Stimulated activated naive CD8-positive, alpha-beta T cell treated with anti-CD3 and anti-CD28 coated beads, Interleukin-15, Interleukin-2, amounts not matched to agents 100 ng/mL and 50 ng/mL, for 24 hours (primary cell): ENCODE measurements at regions not wholly inside any gene's neighbourhood (a gene's known extent, or its start where the extent isn't known, plus 50 kb on each side); places are given as distances from the start of the nearest gene placed in this dataset.

Experiments
- H3K27ac Mint-ChIP-seq: one replicate; pipeline ENCODE4 v1.8.0; 2021; ENCODE audit warnings: mild to moderate bottlenecking, mixed read lengths
- H3K27me3 Mint-ChIP-seq: one replicate; pipeline ENCODE4 v1.8.0; 2021; ENCODE audit warnings: mixed read lengths
- H3K36me3 Mint-ChIP-seq: one replicate; pipeline ENCODE4 v1.8.0; 2021; ENCODE audit warnings: low read depth, mixed read lengths
- H3K4me1 Mint-ChIP-seq: one replicate; pipeline ENCODE4 v1.8.0; 2021; ENCODE audit warnings: low read depth, mixed read lengths
- H3K4me3 Mint-ChIP-seq: one replicate; pipeline ENCODE4 v1.8.0; 2021; ENCODE audit warnings: mild to moderate bottlenecking, mixed read lengths
- H3K9me3 Mint-ChIP-seq: one replicate; pipeline ENCODE4 v1.8.0; 2021; ENCODE audit warnings: mixed read lengths

- H3K4me3 Mint-ChIP-seq = no peak overlapping the region
- peaks cover 8% of the 10 kb centered on the region for H3K27me3 Mint-ChIP-seq
Observed at GRCh38 chr2:65691816-65692215, 259.4 kb upstream of the SPRED2 start.

GRCh38 chr2:65688141-65688886, 255.9 kb upstream of the SPRED2 start:
- no peaks in the 10 kb centered on the region for H3K4me1 Mint-ChIP-seq
- H3K4me3 Mint-ChIP-seq = no peak overlapping the region
- no peaks in the 10 kb centered on the region for H3K9me3 Mint-ChIP-seq
- H3K27me3 Mint-ChIP-seq = peaks cover 14% of the 10 kb centered on the region
- H3K36me3 Mint-ChIP-seq = no peaks in the 10 kb centered on the region
- H3K27ac Mint-ChIP-seq = no peak overlapping the region

More at GRCh38 chr2:65691816-65692215, 259.4 kb upstream of the SPRED2 start:
- Mint-ChIP-seq H3K27ac (no peak overlapping the region), H3K36me3 (no peaks in the 10 kb centered on the region), H3K4me1 (no peaks in the 10 kb centered on the region), H3K9me3 (no peaks in the 10 kb centered on the region)

- Mint-ChIP-seq H3K4me3 (no peak overlapping the region), H3K36me3 (no peaks in the 10 kb centered on the region), H3K27me3 (peaks cover 13% of the 10 kb centered on the region), H3K4me1 (no peaks in the 10 kb centered on the region), H3K9me3 (no peaks in the 10 kb centered on the region), H3K27ac (no peak overlapping the region)
Observed at GRCh38 chr2:65687614-65688013, 255.2 kb upstream of the SPRED2 start.

DNA sequence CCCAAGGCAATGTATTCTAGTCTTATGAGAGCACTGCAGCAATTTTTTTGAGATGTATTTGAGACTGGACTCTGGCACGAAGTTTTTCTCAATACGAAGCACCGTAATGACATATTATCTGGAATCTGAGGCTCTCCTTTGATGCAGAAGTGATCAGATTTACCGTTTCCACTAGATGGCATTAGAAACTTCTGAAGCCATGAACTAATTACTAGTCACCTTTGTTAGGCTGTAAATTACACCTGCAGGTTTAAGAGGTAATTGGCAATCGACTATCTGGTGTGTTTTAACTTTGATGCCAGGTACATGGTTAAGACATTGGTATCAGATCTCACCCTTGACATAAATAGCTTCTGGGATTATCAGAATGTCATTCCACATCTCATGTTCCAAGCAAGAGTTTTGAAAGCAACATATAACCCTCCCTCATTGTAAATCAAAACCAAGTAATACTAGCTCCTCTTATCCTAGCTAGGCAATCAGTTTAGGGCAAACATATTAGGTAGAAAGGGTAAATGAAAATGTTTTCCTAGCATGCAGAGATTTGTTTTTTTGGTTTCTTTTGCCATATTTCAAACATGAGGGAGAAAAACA, 254.6 kb upstream of the SPRED2 start:
- H3K4me3 Mint-ChIP-seq = no peak overlapping the region
- no peaks in the 10 kb centered on the region for H3K36me3 Mint-ChIP-seq
- peaks cover 15% of the 10 kb centered on the region for H3K27me3 Mint-ChIP-seq
- H3K27ac Mint-ChIP-seq = no peak overlapping the region
- H3K9me3 Mint-ChIP-seq = no peaks in the 10 kb centered on the region
- H3K4me1 Mint-ChIP-seq = no peaks in the 10 kb centered on the region

GRCh38 chr2:65681503-65681902, 249.1 kb upstream of the SPRED2 start:
- Mint-ChIP-seq H3K36me3 (no peaks in the 10 kb centered on the region), H3K4me1 (no peaks in the 10 kb centered on the region), H3K27me3 (peaks cover 33% of the 10 kb centered on the region), H3K27ac (no peak overlapping the region), H3K4me3 (no peak overlapping the region), H3K9me3 (no peaks in the 10 kb centered on the region)

- Mint-ChIP-seq H3K4me1 (no peaks in the 10 kb centered on the region), H3K27me3 (peaks cover 29% of the 10 kb centered on the region), H3K9me3 (peaks cover 8% of the 10 kb centered on the region), H3K27ac (no peak overlapping the region), H3K36me3 (no peaks in the 10 kb centered on the region), H3K4me3 (no peak overlapping the region)
Observed at GRCh38 chr2:65678779-65679391, 246.5 kb upstream of the SPRED2 start.

DNA sequence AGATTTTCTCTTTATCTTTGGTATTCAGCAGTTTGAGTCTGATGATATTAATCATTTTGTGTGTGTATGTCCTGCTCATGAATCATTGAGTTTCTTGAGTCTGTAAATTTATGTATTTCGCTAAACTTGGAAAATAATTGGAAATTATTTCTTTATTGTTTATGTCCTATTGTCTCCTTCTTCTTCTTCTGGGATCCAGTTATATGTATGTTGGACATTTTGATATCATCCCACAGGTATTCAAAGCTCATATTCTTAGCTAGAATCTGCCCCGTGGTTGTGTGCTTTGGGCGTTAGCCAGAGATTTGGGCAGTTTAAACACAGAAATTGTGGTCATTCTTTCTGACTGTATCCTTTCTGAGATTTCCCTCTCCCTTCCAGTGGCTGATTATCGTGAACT, 243.0 kb upstream of the SPRED2 start:
- no peak overlapping the region for H3K27ac Mint-ChIP-seq
- H3K36me3 Mint-ChIP-seq = no peaks in the 10 kb centered on the region
- H3K27me3 Mint-ChIP-seq = peaks cover 12% of the 10 kb centered on the region
- H3K9me3 Mint-ChIP-seq = peaks cover 8% of the 10 kb centered on the region
- H3K4me1 Mint-ChIP-seq = no peaks in the 10 kb centered on the region
- H3K4me3 Mint-ChIP-seq = no peak overlapping the region

GRCh38 chr2:65671670-65672242, 239.4 kb upstream of the SPRED2 start:
- Mint-ChIP-seq H3K4me1 (no peaks in the 10 kb centered on the region), H3K4me3 (no peak overlapping the region), H3K27ac (no peak overlapping the region), H3K36me3 (no peaks in the 10 kb centered on the region), H3K9me3 (peaks cover 19% of the 10 kb centered on the region), H3K27me3 (peaks cover 3% of the 10 kb centered on the region)

DNA sequence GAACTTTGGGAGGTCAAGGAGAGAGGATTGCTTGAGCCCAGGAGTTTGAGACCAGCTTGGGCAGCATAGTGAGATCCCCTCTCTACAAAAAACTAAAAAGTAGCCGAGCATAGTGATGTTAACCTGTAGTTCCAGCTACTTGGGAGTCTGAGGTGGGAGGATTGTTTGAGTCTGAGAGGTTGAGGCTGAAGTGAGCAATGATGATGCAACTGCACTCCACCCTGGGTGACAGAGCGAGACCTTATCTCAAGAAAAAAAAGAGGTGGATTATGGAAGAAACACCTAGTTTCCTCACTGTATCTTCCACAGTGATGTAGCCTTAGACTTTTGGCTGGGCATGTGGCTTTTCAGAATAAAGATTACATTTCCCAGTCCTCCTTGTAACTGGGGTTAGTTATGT, 237.2 kb upstream of the SPRED2 start:
- no peaks in the 10 kb centered on the region for H3K4me1 Mint-ChIP-seq
- H3K4me3 Mint-ChIP-seq = no peak overlapping the region
- H3K27me3 Mint-ChIP-seq = peaks cover 3% of the 10 kb centered on the region
- H3K27ac Mint-ChIP-seq = no peak overlapping the region
- H3K9me3 Mint-ChIP-seq = peaks cover 12% of the 10 kb centered on the region
- H3K36me3 Mint-ChIP-seq = no peaks in the 10 kb centered on the region

- Mint-ChIP-seq H3K27ac (no peak overlapping the region), H3K4me3 (no peak overlapping the region), H3K27me3 (peaks cover 4% of the 10 kb centered on the region), H3K9me3 (peaks cover 12% of the 10 kb centered on the region), H3K36me3 (no peaks in the 10 kb centered on the region), H3K4me1 (no peaks in the 10 kb centered on the region)
Observed at GRCh38 chr2:65668744-65669143, 236.3 kb upstream of the SPRED2 start.

DNA sequence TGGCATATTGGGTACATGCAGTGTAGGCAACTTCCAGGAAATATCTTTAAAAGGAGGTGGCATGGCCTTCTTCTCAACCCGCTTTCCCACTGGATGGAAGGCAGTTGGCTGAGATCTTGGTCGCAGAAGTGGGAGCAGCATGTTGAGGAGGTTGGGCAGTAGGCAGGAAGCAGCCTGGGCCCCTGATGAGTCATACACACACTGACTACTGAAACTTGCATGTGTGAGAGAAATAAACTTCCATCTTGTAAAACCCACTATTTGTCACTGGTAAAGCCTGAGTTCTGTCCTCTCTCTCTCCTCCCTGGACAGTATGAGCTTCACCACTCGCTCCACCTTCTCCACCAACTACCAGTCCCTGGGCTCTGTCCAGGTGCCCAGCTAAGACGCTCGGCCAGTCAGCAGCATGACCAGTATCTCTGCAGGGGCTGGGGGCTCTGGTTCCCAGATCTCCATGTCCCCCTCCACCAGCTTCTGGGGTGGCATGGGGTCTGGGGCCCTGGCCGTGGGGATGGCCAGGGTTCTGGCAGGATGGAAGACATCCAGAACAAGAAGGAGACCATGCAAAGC, 233.8 kb upstream of the SPRED2 start:
- Mint-ChIP-seq H3K36me3 (no peaks in the 10 kb centered on the region), H3K9me3 (peaks cover 12% of the 10 kb centered on the region), H3K4me1 (no peaks in the 10 kb centered on the region), H3K4me3 (no peak overlapping the region), H3K27me3 (peaks cover 16% of the 10 kb centered on the region), H3K27ac (no peak overlapping the region)

GRCh38 chr2:65664931-65665330, 232.5 kb upstream of the SPRED2 start:
- H3K4me1 Mint-ChIP-seq = no peaks in the 10 kb centered on the region
- H3K36me3 Mint-ChIP-seq = no peaks in the 10 kb centered on the region
- peaks cover 16% of the 10 kb centered on the region for H3K27me3 Mint-ChIP-seq
- H3K27ac Mint-ChIP-seq = no peak overlapping the region
- peaks cover 12% of the 10 kb centered on the region for H3K9me3 Mint-ChIP-seq
- no peak overlapping the region for H3K4me3 Mint-ChIP-seq

DNA sequence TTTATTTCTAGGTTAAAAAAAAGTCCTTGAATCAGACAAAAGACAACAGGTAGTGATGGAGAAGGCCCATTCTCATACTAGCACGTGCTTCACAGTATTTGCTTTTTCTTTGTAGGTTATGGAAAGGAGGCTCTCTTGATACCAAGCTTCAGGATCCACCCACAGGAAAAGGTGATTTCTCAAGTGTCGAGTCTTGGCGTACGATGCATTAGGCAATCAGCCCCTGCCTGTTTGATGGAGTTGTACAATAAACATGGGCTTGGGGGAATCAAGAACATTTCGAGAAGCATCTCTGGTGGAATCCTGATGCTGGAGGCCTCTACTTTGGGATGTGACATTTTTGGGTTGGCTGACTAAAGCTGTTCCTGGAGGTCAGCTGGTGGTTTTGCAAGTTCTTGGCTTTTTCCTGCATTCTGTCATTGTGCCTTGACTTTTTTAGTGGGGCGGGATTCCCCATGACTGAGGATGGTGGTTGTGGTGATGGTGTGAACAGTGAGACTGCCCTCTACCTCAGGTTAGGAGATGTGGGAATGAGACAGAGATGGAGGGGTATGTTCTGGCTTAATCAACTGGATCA, 231.5 kb upstream of the SPRED2 start:
- Mint-ChIP-seq H3K9me3 (peaks cover 9% of the 10 kb centered on the region), H3K4me3 (no peak overlapping the region), H3K4me1 (no peaks in the 10 kb centered on the region), H3K36me3 (no peaks in the 10 kb centered on the region), H3K27me3 (peaks cover 16% of the 10 kb centered on the region), H3K27ac (no peak overlapping the region)

DNA sequence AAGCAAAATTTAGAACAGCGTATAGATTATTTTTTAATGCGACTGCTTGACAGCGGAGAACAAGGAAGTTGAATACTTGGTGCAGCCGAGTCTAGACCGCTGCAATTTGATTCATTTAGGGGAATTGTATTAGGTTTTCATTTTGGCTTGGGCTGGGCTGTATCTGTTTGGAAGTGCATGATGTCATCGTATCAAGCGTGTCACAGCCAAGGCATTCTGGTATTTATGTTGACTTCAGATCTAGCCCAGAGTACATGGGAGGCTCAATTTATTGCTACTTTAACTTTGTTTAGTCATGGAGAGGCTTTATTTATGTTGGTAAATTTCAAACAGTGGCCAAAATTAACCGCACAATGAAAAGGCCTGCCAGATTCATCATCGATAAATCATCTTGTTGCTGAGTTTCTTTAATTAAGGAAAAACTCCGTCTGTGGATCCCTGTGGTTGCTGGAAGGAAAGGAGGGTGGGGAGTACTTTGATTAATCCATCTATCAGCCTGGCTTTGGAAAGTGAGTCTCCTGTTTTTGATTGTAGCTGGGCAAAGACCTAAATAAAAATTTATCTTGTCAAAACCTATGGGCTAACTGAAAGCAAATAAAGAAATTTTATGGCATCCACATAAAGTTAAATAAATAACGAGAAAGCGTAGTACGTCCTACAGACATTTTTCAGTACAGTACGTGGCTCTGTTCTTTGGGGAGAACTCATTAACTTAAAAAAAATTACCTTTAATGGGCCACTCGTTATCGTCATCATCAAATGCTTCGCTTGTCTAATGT, 230.4 kb upstream of the SPRED2 start:
- no peaks in the 10 kb centered on the region for H3K9me3 Mint-ChIP-seq
- H3K27me3 Mint-ChIP-seq = peaks cover 16% of the 10 kb centered on the region
- no peak overlapping the region for H3K27ac Mint-ChIP-seq
- no peaks in the 10 kb centered on the region for H3K36me3 Mint-ChIP-seq
- no peaks in the 10 kb centered on the region for H3K4me1 Mint-ChIP-seq
- no peak overlapping the region for H3K4me3 Mint-ChIP-seq
